GM19324 (cell line): ENCODE measurements at regions not wholly inside any gene's neighbourhood (a gene's known extent, or its start where the extent isn't known, plus 50 kb on each side); places are given as distances from the start of the nearest gene placed in this dataset.

Experiments
- ATAC-seq: cut with Tn5 transposase; IDR thresholded peaks from one replicate; pipeline ENCODE4 v1.9.1; 2021; ENCODE audit warnings: mild to moderate bottlenecking, moderate library complexity; ENCODE audit not compliant: unreplicated experiment, low FRiP score

DNA sequence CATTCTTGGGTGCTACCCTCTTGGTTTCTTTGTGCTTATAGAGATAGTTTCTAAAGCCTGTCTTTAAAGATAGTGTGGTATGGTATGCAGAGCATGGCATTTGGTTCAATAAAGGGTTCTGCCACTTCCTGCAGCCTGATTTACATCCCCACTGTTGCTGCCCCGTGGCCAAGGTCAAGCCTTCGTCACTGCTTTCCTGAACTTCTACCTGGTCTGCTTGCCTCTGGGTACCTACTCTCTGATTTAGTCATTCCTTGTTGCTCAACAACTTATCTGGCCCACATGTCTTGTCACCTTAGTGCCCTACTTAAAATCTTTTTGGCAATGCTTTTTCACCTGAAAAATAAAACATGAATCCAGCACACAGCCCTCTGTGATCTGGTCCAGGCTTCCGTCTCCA, 352.9 kb downstream of the LPIN1 start:
- no peak for ATAC-seq

GRCh38 chr2:12102679-12103078, 356.2 kb downstream of the LPIN1 start:
- ATAC-seq: no peak

DNA sequence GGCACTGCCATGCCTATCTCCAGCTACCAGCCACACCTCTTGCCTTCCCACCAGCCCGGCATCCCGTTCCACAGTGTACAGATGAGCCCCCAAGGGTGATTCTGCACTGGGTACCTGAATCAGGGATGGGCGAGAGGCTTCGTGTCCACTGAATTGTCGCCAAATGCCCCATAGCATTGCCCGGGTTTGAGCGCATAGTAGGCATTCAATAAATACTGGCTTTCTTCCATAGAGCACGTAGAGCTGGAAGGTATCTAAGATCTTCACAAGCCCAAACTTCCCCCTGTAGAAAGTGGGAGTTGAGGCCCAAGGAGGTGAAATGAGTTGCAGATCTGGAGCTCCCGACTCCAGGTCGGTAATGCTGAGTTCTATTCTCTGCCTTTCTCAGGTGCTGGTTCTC, 358.7 kb downstream of the LPIN1 start:
- ATAC-seq: no peak

GRCh38 chr2:12106440-12107080, 360.1 kb downstream of the LPIN1 start:
- ATAC-seq: no peak

- ATAC-seq: no peak
Measured at GRCh38 chr2:12107321-12107720, 360.9 kb downstream of the LPIN1 start.

DNA sequence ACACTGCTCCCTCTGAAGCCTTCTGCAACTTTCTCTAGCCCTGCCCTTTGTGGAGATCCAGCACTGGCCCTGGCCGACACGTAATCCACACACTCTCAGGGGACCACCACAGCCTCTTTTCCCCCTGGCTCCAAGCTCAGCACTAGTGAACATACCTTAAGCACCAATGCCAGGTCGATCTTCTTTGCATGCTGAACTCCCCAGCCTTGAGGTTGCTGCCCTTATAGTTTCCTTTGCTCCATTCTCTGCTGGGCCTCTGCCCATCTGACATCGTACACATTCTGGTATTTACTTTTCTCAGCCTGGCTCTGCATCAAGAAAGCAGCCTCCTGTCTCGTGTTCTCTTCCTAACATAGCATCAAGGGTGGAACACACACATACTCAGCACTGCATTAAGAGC, 361.5 kb downstream of the LPIN1 start:
- no peak for ATAC-seq

DNA sequence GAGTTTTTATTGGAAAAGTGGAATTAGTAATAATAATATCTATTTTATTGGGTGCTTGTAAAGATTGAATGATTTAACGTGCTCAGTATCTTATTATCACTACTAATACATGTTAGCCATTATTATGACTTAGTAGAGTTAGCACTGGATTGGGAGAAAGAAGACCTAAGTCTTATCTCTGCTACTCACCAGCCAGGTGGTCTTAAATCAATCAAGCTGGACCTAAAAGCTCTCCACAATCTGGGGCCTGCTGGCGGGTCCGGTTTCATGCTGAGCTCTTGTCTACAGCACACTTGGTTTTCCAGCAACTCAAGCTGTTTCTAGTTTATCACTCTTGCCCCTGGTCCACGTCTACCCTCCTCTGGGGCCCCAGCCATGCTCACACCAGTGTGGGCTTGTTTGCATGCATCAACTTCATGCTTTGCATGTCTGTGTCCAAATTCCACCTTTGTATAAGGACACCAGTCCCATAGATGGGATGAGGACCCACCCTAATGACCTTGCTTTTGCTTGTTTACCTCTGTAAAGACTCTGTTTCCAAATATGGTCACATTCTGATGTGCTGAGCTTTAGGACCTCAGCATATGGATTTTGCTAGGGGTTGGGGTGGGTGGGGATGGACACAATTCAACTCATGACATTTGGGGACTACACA, 363.1 kb downstream of the LPIN1 start:
- no peak for ATAC-seq

DNA sequence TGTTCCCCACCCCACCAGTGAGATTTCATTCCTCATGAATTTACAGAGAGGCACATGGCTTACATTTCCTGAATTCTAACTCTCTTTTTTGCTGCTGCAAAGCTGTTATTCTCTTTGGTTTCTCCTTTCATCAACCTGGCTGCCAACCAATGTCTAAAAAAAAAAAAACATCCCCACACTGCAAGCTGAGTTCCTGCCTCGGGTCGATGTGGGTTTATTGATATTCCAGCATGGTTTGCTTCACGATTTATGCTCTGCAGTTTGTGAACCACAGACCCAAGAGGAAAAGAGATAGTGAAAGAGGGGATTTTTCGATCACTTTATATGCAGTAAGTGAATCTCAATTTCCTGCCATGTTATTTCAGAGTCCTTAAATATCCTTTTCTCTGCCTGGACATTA, 363.6 kb downstream of the LPIN1 start:
- ATAC-seq: no peak

- ATAC-seq: no peak
Measured at GRCh38 chr2:12110481-12110880, 364.0 kb downstream of the LPIN1 start.

DNA sequence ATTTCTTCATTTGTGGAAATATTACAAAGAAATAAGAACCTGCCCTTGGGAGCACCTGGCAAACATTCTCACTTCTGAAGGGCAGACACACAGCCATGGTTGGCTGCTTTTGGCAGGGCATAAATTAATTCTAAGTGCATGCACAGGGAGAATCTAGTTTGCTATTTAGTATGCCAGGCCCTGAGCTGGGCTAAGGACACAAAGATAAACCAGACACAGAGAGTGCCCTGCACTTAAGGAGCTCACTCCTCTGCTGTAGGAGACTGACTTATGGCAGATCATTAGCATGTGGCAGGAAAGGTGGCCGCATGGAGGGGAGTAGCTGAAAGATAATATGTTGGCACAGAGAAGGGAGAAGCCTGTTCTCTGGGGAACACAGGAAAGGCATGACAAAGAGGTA, 367.0 kb downstream of the LPIN1 start:
- no peak for ATAC-seq

DNA sequence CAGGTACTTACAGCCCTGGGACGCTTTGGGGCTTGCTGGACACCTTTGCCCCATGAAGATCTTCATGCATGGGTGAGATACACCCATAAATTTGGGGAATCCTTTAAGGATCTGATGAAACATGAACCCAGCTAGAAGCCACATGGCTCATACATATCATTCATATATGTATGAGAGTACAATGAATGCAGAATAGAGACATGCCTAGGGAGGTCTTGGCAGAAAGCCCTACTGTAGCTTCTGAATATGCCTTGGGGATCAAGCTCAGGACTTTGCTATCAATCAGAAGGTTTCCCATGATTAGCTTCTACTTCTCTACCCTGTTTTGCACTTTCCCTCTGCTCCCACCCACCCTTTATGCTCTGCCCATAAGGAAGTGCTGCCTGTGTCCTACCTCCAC, 368.4 kb downstream of the LPIN1 start:
- no peak for ATAC-seq

GRCh38 chr2:12116228-12116750, 369.9 kb downstream of the LPIN1 start:
- ATAC-seq: no peak

DNA sequence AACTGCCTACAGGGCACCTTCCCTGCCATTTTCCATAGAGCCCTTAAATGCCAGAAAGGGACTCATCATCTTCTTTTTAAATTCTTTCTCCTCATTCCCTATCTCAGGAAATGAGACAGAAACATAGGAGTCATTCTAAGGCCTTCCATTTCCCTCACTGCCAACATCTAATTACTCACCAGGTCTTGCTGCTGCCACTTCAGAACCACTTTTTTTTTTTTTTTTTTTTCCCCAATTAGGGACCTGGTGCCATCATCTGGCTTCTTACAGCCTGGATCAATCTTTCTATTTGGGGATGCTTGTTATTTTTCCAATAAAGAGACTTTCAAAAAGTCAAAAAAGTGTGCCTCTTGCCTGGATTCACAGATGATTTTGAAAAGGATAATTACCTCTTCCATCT, 373.4 kb downstream of the LPIN1 start:
- ATAC-seq: no peak

- no peak for ATAC-seq
Measured at GRCh38 chr2:12120281-12121150, 374.1 kb downstream of the LPIN1 start.

DNA sequence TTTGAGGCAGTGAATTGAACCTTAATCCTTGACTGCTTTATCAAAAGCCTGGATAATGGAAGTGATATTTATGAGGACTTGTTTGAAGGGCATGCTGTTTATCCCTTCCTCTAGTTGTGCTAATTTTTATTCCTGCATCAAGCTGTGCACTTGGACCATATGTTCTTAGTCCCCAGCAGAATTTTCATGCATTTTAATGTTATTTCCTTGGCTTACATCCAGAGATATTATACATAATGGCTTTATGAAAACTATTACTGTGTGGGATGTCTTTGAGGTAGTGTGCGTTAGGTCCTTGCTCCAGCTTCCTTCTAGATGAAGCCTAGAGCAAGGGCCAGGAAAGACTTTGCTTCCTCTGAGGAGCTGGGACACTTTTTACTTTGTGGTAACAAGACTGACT, 378.4 kb downstream of the LPIN1 start:
- no peak for ATAC-seq

DNA sequence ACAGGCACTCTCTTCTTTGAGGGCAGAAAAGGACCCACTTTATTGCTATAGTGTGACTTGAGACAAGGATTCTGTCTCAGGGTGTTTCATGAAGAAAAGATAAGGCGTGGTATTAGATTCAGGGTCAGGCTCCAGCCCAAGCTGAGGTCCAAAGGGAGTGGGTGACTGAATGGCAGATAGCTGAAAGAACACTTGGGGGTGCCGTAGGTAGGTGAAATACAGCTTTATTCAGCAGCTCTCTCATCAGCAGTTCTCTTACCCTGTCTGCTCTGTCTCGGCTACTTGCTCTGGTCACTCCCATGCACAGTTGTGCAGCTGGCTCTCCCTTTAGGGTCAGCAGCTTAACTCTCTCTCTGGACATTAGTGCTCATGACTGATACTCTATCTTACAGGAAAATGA, 379.9 kb downstream of the LPIN1 start:
- ATAC-seq: no peak

DNA sequence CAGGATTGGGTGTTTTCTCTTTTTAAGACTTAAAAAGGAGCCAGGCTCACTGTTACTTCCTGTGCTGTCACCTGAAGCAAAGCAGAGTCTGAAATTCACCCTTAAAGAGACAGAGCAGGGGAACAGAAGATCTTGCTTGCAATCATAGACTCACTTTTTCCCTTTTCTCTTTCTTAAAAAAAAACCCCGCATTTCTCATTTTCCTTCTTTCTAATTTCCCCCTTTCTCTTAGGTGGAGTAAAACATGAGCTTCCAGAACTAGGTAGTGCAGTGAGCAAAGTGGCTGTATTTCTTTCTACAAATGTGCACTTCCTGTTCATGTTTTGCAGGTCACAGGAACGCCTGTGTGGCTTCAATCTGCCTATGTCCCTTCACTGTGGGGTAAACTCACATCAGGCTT, 381.2 kb downstream of the LPIN1 start:
- no peak for ATAC-seq

DNA sequence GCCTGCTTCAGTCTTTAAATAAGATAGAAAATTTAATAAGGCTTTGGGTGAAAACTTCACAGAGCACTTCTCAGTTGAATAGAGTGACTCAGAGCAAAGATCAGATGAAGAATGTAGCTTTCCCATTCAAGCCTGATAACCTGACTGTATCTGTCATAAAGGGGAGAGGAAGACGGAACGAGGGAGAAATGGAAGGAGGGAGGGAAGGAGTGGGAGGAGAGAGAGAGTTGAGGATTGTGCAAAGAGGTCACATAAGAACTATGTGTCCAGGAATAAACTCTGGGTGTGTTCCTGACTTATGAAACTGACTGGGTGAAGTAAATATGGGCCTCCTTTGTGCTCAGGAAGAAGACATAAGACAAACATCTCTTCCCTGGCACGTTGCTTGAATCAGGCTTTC, 385.5 kb downstream of the LPIN1 start:
- no peak for ATAC-seq

GRCh38 chr2:12141618-12142258, 395.3 kb downstream of the LPIN1 start:
- no peak for ATAC-seq

DNA sequence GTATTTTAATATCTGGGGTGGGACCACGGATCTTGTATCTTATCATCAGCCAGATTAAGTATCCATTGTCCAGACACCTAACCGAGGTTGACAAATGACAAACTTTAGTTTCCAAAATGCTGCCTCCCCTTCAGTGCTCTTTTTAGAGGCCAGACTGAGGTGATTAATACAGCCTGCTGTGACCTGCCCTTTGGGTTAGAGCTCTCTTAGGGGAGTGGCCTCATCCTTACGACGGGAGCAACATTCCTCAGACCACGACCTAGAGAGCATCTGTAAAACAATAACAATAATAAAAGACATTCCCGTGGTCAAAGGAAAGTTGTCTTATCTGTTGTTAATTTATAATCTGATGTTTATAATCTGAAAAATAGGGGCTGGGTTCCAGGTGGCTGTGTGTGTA, 405.3 kb downstream of the LPIN1 start:
- no peak for ATAC-seq

- ATAC-seq: no peak
Measured at GRCh38 chr2:12152888-12153287, 406.5 kb downstream of the LPIN1 start.
